HG03460 (cell line): ENCODE measurements at regions not wholly inside any gene's neighbourhood (a gene's known extent, or its start where the extent isn't known, plus 50 kb on each side); places are given as distances from the start of the nearest gene placed in this dataset.

Experiments used
- ATAC-seq: cut with Tn5 transposase; IDR thresholded peaks from one replicate; pipeline ENCODE4 v1.9.1; 2021; ENCODE audit not compliant: unreplicated experiment

DNA sequence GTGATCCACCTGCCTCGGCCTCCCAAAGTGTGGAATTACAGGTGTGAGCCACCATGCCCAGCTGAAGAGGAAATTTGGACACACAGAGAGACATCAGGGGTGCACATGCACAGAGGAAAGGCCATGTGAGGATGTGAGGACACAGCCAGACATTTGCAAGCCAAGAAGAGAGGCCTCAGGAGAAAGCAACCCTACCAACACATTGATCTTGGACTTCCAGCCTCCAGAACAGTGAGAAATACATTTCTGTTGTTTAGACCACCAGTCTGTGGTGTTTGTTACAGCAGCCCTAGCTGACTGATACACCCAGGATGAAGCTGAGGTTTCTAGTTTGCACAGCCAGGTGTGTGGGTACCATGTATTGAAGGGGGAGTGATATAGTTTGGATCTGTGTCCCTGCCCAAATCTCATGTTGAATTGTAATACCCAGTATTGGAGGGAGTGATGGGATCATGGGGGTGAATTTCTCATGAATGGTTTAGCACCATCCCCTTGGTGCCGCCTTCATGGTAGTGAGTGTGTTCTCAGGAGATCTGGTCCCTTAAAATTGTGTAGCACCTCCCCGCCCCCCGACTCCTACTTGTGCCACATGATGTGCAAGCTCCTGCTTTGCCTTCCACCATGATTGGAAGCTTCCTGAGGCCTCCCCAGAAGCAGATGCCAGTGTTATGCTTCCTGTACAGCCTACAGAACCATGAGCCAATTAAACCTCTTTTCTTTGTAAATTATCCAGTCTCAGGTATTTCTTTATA, 64.7 kb upstream of the DUSP5 start:
- no peak for ATAC-seq

DNA sequence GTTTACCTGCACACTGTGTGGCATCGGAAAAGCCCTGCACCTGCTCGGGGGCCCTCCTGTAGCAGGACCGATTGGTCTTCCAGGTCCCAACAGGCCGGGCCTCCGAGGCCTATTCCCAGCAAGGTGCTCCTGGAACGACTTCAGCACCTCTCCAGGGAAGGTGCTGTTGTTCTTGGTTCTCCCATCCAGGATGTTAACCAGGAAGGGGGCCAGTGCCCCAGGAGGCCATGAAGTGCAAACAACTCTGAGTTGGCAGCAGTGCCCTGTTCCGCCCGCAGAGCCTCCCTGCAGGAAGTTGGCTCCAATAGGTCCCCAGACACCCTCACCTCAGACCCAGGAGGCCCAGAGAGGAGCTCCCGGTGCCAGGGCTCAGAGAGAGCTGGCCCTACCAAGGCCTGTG, 64.0 kb upstream of the DUSP5 start:
- ATAC-seq: no peak

DNA sequence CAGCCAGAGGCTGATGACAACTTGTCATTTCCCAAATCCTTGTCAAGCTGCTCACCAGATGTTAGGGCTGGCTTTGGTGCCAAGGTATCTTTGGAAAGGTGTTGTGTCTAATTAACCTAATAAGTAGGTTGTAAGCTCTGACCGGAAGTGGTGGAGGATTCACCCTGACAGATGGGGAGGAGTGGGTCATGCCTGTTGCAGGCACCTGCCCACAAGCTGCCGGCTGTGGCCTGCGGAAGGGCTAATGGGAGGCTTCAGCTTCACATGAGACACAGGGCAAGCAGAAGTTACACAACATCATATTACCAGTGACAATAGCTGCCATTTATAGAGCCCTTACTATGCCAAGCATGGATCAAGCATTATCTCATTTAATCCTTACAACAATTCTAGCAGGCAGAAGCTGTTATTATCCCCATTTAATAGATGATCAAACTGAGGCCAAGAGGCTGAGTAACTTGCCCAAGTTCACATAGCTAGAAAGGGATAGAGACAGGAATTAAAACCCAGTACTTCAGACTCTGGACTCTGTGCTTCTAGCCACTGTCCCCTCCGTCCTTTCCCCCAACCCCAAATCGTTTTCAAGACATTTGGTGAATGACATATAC, 63.1 kb upstream of the DUSP5 start:
- ATAC-seq: no peak

DNA sequence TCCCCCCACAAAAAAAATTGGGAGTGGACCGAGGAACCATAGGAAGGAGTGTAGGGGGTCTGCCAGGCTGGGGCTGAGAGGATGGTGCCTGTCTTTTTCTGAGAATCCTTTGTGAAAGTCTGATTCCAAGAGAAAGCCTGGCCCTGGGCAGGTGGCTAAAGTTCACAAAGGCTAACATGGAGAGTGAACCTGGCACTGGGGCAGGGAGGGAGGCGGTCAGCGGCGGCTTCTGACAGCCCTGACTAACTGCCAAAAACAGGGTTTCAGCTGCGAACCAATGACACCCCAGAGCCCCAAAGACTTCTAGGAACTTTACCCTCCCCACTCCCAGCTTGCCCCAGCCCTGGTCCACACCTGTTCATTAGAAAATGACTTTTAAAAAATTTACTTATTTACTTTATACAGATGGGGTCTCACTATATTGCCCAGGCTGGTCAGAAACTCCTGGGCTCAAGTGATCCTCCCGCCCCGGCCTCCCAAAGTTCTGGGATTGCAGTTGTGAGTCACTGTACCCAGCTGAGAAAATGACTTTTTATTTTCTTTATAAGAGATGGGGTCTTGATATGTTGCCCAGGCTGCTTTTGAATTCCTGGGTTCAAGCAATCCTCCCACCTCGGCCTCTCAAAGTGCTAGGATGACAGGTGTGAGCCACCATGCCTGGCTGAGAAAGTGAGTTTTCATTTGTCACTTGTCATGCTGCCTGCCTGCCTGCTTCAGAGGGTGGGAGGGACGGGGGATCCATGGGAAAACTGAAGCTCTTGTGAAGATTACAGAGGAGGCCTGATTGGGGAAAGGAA, 61.0 kb upstream of the DUSP5 start:
- no peak for ATAC-seq

DNA sequence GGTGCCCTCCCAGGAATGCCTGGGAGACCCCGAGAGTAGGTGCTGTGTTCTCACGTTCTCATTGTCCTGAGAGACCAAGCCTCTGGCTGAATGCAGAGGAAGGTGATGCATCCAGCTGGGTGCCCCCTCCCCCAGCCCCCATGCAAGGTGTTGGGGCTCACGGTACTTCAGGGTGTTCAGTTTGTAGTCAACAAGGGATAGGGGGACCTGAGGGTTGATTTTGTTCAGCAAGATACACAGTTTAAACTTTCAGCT, 60.4 kb upstream of the DUSP5 start:
- ATAC-seq: no peak

DNA sequence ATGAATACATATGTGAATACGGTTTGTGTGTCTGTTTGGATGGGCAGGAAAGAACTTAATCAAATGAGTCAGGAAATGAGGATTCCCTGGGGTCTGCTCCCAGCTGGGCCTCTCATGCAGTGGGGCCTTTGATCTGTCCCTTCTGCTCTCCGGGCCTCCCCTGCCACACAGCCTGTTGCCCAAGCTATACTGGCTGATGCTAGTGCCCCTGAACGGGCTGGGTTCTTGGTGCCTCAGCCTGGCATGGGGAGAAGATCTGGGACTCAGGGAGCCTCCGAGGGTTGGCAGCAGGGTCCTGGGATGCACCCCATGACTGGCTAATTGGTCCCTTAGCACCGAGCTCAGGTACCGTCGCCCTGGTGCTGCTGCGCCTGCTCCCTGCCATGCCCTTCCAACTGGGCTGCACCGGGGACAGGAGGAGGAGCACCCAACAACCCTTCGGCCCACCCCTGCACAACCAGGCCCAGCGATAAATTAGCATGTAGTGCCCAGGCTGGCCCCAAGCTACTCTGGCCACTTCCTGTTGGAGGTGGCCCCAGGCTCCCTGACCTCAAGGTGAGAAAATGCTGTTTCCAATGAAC, 59.9 kb upstream of the DUSP5 start:
- ATAC-seq: no peak

DNA sequence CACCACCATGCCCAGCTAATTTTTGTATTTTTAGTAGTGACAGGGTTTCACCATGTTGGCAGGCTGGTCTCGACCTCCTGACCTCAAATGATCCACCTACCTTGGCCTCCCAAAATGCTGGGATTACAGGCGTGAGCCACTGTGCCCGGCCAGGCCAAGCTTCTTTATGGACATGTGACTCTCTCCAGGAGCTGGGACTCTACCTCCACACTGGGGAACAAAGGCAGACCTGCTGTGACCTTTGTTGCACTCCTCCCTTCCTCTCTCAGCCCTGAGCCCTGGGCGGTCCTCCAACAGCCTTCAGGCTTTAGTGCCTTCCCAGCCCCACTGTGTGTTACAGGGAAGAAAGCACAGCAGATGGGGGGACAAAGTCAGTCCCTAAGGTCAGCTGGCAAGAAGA, 55.0 kb upstream of the DUSP5 start:
- ATAC-seq: no peak

DNA sequence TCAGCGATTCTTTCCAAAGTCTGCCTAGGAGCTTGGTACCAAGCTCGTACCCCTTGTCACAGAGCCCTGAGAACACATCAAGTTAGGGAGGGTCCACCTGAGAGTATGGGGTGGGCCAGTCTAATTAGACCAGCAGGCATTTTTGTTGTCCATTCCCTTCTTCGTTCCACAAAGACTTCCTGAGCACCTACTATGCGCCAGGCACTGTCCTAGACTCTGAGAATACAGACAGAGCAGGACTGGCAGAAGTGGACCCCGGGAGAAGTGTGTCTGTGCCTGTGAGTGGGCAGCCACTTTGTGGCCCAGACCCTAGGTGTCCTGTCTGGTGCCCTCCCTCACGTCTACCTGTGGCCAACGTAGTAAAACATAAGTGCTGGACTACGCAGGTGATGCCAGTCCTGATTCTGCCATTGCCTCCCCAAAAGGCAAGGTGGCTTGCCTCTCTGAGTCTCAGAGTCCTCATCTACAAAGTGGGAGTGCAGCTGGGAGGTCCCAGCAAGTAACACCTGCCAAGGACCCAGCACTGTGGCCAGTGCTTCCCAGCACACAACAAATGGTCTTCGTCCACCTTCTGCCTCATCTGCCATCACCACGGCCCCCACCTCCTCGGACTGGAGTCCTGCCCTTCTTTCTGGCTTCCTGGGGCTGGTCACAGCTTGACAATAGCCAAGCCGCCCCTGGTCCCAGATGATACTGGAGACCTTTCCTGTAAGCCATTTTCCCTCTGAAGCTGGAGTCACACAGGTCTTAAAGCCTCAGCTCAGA, 54.3 kb upstream of the DUSP5 start:
- ATAC-seq: no peak

DNA sequence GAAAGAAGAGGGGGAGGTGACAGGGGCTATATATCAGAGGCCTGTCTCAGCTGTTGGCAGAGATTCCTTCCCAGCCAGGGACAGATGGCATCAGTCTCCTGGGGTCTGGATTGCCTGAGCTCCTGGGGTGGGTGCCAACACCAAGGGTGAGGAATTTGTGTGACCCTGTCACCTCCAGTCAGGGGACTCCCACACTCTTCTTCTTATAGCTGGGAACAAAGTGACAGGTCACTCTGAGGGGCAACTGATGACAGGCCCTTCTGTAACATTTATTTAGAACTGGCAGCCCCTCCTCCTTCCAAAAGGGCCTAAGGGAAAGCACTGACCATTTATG, 53.7 kb upstream of the DUSP5 start:
- no peak for ATAC-seq

DNA sequence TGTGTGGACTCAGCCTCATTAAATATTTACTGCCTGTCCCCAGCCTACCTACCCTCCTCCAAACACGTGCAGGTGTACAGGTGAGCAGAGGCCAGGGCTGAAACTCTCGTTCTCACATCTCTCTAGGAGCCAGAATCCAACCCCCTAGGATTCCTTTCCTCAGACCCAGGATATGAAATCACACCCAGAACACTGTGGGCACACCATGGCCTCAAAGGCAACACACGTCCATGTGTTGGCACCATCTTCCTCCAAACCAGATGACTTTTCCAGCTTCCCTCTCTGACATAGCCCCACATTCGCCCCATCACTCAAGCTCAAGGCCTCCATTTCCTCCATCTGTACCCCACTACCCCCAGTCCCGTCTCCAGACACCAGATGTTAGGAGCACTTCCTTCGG, 51.8 kb upstream of the DUSP5 start:
- no peak for ATAC-seq

DNA sequence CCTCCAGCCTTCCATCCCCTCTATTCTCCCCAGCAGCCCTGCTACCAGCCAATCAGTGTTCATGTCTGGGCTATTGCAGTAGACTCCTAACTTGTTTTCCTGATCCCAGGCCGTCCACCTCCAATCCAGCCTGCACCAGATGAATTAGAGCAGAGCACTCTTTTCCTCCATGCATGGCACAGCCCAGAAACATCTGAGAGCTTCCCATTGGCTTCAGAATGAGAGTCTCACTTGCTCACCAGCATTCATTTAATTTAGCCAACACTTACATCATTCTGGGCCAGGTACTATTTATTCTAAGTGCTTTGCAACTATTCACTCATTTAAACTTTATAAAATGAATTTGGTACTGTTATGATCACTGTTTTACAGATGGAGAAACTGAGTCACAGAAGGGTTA, 51.4 kb upstream of the DUSP5 start:
- no peak for ATAC-seq

DNA sequence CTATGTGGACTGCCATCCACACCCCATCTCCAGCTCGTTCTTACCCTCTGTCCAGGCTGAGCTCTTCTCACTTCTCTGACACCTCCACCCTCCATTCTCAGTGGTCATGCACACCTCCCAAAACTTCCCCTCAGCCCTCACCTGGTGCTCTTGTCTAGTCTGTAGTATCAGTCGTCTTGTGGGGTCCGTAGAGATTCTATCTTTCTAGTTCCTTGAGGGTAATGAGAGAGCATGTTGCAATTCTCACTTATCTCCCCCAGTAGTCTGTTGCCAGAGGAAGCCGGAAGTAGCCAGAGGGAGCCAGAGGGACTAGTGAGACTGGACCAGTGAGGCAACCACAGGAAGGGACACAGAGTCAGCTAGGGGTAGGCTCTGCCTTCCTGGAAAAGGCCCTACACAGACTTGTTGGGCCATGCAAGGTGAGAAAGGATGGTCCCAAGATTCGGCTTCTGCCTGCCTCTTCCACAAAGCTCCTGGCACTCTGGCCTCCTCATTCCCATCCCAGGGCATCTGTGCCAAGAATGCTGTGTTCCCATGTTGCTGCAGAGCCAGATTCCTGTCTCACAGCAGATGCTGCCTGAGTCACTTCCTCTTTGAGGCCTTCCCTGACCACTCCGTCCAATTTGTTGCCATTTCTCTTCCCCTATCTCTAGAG, 50.6 kb upstream of the DUSP5 start:
- ATAC-seq: no peak

DNA sequence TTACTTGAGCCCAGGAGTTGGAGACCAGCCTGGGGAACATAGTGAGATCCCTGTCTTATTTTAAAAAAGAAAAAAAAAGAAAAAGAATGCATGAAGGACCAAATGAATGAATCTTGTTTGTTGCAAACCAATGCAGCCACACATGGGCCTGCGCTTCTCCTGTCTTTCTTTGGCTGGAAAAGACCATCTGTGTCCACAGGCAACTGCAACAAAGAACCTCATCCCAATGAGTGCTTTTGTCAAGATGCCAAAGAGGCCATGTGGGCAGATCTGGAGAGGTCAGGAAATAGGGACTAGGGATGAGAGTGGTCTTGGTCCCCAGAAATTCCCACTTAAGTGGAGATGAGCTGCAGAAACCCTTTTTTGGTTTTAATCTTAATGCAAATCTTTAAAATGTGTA, 49.8 kb upstream of the DUSP5 start:
- ATAC-seq: no peak
